ENCODE measurements at regions not wholly inside any gene's neighbourhood (a gene's known extent, or its start where the extent isn't known, plus 50 kb on each side); places are given as distances from the start of the nearest gene placed in this dataset.

DNA sequence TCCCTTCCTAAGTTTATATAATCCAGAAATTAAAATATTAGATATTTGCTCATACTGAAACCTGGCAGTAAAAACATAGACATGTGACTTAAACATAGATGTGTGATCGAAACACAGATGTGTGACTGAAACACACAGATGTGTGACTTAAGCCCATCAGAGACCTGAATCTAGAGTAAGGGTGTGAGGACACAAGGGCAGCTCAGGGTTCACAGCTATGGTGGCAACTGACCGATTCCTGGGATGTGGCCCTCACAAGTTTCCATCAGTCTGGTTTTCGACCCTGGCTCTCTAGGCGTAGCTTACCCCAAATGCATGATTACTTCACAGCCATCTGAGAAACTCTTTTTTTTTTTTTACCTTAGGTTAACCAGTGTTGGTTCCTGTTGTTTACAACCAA lies 137.0 kb downstream of the NRN1 start:
- Mint-ChIP-seq H3K27ac (peak overlapping the region in 2 of 3 donors; percentile 21 to 51), H3K36me3 (peaks cover 4% of the 10 kb centered on the region), H3K4me1 (peaks cover 12 to 22% (median 14%) of the 10 kb centered on the region in 3 donors), H3K4me3 (peak overlapping the region in 2 of 4 donors; percentile 65 to 67), H3K27me3 (peaks cover 2% of the 10 kb centered on the region), H3K9me3 (peaks cover 3 to 15% (median 5%) of the 10 kb centered on the region in 3 donors)

DNA sequence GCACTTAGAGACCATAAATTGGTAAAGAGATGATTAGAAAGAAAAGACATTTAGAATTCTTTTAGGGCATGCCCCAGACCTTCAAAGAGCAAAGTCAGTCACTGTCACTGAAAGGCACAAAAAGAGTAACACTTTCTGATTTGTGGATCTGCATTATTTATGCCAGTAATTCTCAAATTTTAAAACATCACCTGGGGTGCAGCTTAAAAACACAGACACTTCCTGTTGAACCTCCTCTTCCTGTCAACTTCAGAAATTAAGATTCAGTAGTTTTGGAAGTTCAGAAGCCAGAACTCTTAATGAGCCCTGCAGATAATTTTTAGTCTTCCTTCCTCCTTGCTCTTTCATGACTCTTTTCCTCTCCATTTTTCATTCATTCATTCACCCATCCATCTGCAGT lies 137.5 kb downstream of the NRN1 start:
- H3K27me3 Mint-ChIP-seq, result peaks cover 2% of the 10 kb centered on the region
- H3K9me3 Mint-ChIP-seq, result peaks cover 5 to 15% (median 6%) of the 10 kb centered on the region in 3 donors
- peaks cover 12 to 22% (median 14%) of the 10 kb centered on the region in 3 donors for H3K4me1 Mint-ChIP-seq
- peak overlapping the region in 1 of 4 donors; percentile 65 for H3K4me3 Mint-ChIP-seq
- H3K27ac Mint-ChIP-seq, result peak overlapping the region in 1 of 3 donors; percentile 51
- peaks cover 4% of the 10 kb centered on the region for H3K36me3 Mint-ChIP-seq

GRCh38 chr6:5866547-5867051 lies 140.1 kb downstream of the NRN1 start:
- Mint-ChIP-seq H3K9me3 (peaks cover 4 to 8% (median 6%) of the 10 kb centered on the region in 3 donors), H3K27me3 (peaks cover 2% of the 10 kb centered on the region), H3K4me3 (peak overlapping the region in 3 of 4 donors; percentile 43 to 73 (median 64)), H3K36me3 (peaks cover 1% of the 10 kb centered on the region), H3K4me1 (peaks cover 12 to 22% (median 14%) of the 10 kb centered on the region in 3 donors), H3K27ac (peak overlapping the region in 1 of 3 donors; percentile 4)

DNA sequence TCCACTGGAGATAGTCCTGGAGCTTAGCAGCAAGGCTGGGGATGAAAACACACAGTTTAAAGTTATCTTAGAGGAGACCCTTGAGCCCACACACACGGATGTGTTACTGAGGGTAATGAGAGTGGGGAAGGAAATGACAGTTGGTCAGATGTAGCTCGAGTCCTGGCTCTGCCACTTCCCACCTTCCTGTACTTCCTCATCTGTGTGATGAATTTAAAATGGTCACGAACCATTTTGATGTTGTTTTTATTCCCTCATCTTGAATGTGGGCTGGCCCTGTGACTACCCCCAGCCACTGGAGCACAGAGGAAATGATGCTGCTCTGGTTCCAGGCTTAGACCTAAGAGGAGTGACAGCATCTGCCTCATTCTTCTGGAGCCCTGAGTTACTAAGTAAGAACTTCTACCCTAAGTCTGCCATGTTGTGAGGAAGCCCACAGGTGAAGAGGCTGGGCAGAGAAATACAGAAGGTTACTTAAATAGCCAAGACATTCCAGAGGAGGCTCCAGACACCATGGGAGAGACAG lies 141.2 kb downstream of the NRN1 start:
- Mint-ChIP-seq H3K36me3 (peaks cover 1% of the 10 kb centered on the region), H3K27me3 (peaks cover 4% of the 10 kb centered on the region), H3K4me1 (peaks cover 12 to 22% (median 14%) of the 10 kb centered on the region in 3 donors), H3K27ac (peak overlapping the region in 1 of 3 donors; percentile 2), H3K4me3 (peak overlapping the region in 1 of 4 donors; percentile 14), H3K9me3 (peaks cover 4 to 8% (median 4%) of the 10 kb centered on the region in 3 donors)

DNA sequence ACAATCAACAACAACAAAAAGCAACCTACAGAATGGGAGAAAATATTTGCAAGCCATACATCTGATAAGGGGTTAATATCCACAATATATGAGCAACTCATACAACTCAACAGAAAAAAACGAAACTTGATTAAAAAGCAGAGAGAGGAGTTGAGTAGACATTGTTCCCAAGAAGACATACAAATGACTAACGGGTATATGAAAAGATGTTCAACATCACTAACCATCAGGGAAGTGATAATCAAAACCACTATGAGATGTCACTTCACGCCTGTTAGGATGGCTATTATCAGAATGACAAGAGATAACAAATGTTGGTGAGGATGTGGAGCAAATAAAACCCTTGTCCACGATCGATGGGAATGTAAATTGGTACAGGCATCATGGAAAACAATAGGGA lies 145.9 kb downstream of the NRN1 start:
- Mint-ChIP-seq H3K9me3 (peaks cover 0 to 8% (median 4%) of the 10 kb centered on the region in 3 donors), H3K27ac (no peak overlapping the region), H3K4me3 (no peak overlapping the region), H3K27me3 (peaks cover 8% of the 10 kb centered on the region), H3K4me1 (peaks cover 0 to 4% (median 0%) of the 10 kb centered on the region in 3 donors), H3K36me3 (peaks cover 3% of the 10 kb centered on the region)

DNA sequence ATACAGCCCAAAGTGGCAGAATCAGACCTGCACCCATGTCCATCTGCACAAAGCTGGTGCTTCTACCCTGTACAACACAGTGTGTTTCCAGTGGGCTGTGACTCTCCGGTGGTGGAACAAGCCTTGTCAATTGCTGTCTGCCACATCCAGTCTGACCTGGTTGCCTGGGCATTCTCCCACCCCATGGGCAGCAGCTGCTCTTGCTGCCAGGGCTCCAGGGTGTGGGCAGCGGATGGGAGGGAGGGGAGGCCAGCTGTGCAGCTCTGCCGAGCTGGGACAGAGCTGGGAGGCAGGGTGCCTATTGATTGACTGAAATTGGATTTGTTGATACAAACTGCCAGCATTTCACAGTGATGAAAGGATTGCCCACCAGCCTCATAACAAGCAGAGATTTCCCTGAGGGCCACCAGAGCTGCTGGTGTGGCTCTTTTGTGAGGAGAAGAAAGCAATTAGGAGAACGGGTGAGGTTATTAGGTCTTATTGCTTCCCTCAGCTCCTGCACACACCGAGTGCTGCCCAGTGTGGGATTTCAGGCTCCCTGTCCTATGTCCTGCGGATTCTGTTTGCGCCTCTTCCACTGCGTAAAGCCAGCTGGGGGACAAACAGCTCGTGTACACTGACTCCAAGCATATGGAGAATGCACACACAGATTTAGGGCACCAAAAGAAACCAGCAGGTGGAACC lies 150.8 kb downstream of the NRN1 start:
- peaks cover 7% of the 10 kb centered on the region for H3K27me3 Mint-ChIP-seq
- H3K27ac Mint-ChIP-seq, result no peak overlapping the region
- H3K9me3 Mint-ChIP-seq, result peaks cover 0 to under 1% (median 0%) of the 10 kb centered on the region in 3 donors
- peaks cover 0 to 5% (median 5%) of the 10 kb centered on the region in 3 donors for H3K4me1 Mint-ChIP-seq
- H3K36me3 Mint-ChIP-seq, result peaks cover 3% of the 10 kb centered on the region
- no peak overlapping the region for H3K4me3 Mint-ChIP-seq

GRCh38 chr6:5854899-5855298 lies 151.8 kb downstream of the NRN1 start:
- H3K4me3 Mint-ChIP-seq, result peak overlapping the region in 1 of 4 donors; percentile 43
- H3K27ac Mint-ChIP-seq, result no peak overlapping the region
- H3K9me3 Mint-ChIP-seq, result no peaks in the 10 kb centered on the region
- peaks cover 0 to 10% (median 7%) of the 10 kb centered on the region in 3 donors for H3K4me1 Mint-ChIP-seq
- peaks cover 5% of the 10 kb centered on the region for H3K27me3 Mint-ChIP-seq
- peaks cover 3% of the 10 kb centered on the region for H3K36me3 Mint-ChIP-seq

DNA sequence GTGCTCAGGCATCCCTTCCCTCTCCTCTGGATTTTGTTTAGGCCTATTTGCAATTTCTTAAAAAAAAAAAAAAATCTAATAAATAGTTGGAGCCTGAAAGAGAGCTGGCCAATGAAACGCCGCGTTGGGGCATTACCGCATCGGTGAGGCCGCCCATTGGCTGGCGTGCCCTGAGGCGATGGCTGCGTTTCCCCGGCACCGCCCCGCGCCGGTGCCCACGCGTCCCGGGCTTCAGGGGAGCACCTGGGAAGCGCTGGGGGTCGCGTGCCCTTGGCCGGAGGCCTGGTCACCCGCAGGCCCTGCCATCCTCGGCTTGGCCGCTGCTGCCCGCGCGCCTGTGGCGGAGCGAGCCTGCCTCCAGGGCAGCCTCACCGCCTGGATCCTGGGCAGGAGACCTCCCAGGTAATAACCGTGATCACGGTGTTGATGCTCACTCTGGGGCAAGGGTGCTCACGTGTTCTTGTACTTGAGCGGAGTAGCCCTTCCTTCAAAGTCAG lies 155.4 kb downstream of the NRN1 start:
- Mint-ChIP-seq H3K4me1 (peaks cover 0 to 10% (median 7%) of the 10 kb centered on the region in 3 donors), H3K27ac (peak overlapping the region in 1 of 3 donors; percentile 72), H3K4me3 (peak overlapping the region; percentile 75 to 95 (median 87)), H3K27me3 (peaks cover 2% of the 10 kb centered on the region), H3K36me3 (peaks cover 2% of the 10 kb centered on the region), H3K9me3 (peaks cover 0 to 2% (median 0%) of the 10 kb centered on the region in 3 donors)

DNA sequence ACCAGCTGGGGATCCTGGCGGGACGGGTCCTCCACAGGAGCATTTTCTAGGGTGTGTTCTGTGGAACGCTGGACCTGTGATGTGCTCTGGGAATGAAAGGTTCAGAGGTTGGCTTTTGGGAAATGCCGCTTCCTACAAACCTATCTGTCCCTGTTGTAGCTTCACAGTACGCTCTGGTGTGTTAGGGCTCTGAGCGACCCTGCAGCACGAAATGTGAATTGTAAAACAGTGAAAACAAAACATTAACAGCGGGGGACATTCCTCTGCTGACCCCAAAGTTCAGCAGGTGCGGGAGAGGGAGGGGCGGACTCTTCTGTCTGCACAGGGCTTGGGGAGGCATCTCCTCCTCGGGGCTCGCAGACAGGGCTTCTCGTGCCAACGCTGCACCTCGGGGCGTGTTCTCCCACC lies 155.9 kb downstream of the NRN1 start:
- peak overlapping the region in 1 of 3 donors; percentile 72 for H3K27ac Mint-ChIP-seq
- peak overlapping the region; percentile 75 to 94 (median 85) for H3K4me3 Mint-ChIP-seq
- H3K36me3 Mint-ChIP-seq, result peaks cover 2% of the 10 kb centered on the region
- peaks cover 2% of the 10 kb centered on the region for H3K27me3 Mint-ChIP-seq
- peaks cover 0 to 2% (median 0%) of the 10 kb centered on the region in 3 donors for H3K9me3 Mint-ChIP-seq
- peaks cover 0 to 10% (median 7%) of the 10 kb centered on the region in 3 donors for H3K4me1 Mint-ChIP-seq

DNA sequence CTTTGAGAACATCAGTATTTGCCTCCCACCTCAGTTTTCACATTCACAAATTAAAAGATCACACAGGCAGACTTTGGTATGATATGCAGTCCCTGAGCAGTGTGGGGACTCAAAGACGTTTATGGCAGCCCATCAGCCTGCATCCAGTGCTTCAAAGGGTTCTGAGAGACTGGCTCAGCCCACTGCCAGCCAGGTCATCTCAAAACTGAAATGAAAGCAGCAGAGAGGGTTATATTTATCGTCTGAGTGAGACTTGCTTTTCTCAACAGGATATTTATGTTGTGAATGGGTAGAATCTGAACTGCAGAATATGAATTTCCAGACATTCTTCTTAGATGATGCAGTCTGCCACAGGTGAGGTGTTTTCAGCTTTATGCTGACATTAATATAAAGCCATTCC lies 159.8 kb downstream of the NRN1 start:
- H3K27me3 Mint-ChIP-seq, result peaks cover 7% of the 10 kb centered on the region
- H3K4me3 Mint-ChIP-seq, result no peak overlapping the region
- peaks cover 2% of the 10 kb centered on the region for H3K36me3 Mint-ChIP-seq
- peaks cover 0 to 8% (median 6%) of the 10 kb centered on the region in 3 donors for H3K9me3 Mint-ChIP-seq
- H3K4me1 Mint-ChIP-seq, result peaks cover 0 to 7% (median 5%) of the 10 kb centered on the region in 3 donors
- no peak overlapping the region for H3K27ac Mint-ChIP-seq

DNA sequence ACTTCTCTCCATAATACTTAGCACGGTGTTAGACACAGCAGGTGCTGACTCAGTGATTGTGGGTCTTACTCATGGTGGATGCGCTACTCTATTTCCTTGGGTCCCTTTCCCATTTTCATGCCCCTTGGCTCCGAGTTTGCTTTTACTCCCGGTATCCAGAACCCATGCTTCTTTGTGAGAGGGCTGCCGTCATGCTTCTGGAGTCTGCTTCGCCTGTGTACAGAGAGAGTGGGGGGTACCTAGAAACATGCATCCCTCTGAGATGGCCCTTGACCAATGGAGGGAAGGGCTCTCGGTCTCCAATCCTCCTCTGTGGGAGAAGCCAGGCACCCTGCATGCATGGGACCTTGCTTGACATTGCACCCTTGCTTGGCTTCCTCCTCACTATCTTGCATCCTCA lies 160.4 kb downstream of the NRN1 start:
- H3K27me3 Mint-ChIP-seq, result peaks cover 7% of the 10 kb centered on the region
- H3K4me3 Mint-ChIP-seq, result no peak overlapping the region
- peaks cover 0 to 8% (median 6%) of the 10 kb centered on the region in 3 donors for H3K9me3 Mint-ChIP-seq
- peaks cover 2% of the 10 kb centered on the region for H3K36me3 Mint-ChIP-seq
- H3K27ac Mint-ChIP-seq, result no peak overlapping the region
- peaks cover 0 to 5% (median 2%) of the 10 kb centered on the region in 3 donors for H3K4me1 Mint-ChIP-seq

GRCh38 chr6:5843078-5843477 lies 163.6 kb downstream of the NRN1 start:
- Mint-ChIP-seq H3K4me1 (no peaks in the 10 kb centered on the region), H3K4me3 (no peak overlapping the region), H3K27ac (no peak overlapping the region), H3K9me3 (peaks cover 0 to 8% (median 6%) of the 10 kb centered on the region in 3 donors), H3K27me3 (peaks cover 7% of the 10 kb centered on the region), H3K36me3 (no peaks in the 10 kb centered on the region)

DNA sequence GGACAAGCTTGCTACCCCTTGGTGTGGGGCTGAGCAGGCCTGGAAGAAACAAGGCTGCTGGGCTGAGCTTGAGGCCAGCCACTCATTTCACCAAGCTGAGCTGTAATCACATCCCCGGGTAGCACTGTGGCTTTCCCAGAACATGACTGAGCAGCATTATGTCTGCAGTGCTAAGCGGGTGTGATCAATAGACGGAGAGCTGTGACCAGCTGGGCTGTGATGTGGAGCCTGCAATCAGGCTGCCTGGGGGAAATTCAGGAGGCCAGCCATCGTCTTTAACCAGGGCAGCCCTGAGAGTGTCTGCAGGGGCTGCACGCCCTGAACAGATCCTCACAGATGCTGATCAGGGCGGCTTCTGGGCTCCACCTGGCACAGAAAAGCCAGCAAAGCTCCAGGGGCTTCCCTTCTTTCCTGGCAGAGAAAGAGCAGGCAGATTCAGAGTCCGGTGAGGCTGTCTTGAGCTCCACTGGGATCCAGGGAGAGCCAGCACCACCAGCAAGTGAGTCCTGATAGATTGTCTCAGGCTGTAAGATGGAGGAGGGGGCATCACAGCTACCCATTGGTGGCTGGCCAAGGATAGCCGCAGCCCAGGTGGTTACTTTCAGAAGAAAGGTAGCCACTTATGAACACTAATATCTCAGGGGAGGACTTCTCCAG lies 165.9 kb downstream of the NRN1 start:
- H3K27me3 Mint-ChIP-seq, result peaks cover 10% of the 10 kb centered on the region
- no peaks in the 10 kb centered on the region for H3K36me3 Mint-ChIP-seq
- peaks cover 0 to 6% (median 6%) of the 10 kb centered on the region in 3 donors for H3K9me3 Mint-ChIP-seq
- no peak overlapping the region for H3K4me3 Mint-ChIP-seq
- H3K4me1 Mint-ChIP-seq, result no peaks in the 10 kb centered on the region
- peak overlapping the region in 1 of 3 donors; percentile 64 for H3K27ac Mint-ChIP-seq

DNA sequence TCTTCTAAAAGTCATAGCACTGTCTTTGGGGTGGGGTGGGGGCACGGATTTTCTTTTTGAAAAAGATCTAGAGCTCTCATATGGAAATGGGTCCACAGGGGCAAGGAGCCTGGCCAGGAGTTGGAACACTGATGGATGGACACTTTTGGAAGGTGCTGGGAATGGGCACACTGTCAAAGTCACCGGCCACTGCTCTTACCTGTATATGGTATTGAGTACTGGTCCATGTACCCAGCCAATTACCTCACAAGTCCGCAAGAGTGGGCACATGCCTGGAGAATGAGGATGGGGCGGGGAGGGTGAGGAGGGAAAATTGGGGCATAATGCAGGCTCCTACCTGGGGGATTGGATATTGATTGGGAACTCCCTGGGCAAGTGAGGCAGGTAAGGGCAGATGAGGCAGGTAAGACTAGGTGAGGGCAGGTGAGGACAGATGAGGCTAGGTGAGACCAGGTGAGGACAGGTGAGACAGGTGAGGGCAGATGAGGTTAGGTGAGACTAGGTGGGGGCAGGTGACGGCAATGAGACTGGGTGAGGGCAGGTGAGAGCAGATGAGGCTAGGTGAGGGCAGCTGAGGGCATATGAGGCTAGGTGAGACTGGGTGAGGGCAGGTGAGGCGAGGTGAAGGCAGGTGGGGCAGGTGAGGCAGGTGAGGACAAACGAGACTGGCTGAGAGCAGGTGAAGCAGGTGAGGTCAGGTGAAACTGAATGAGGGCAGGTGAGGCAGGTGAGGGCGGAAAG lies 167.9 kb downstream of the NRN1 start:
- no peak overlapping the region for H3K4me3 Mint-ChIP-seq
- peak overlapping the region in 1 of 3 donors; percentile 83 for H3K27ac Mint-ChIP-seq
- peaks cover 10% of the 10 kb centered on the region for H3K27me3 Mint-ChIP-seq
- H3K4me1 Mint-ChIP-seq, result no peaks in the 10 kb centered on the region
- H3K36me3 Mint-ChIP-seq, result no peaks in the 10 kb centered on the region
- peaks cover 0 to 3% (median 0%) of the 10 kb centered on the region in 3 donors for H3K9me3 Mint-ChIP-seq

All from IgD-negative memory B cell (primary cell).